HFFc6 (cell line): ENCODE measurements at regions not wholly inside any gene's neighbourhood (a gene's known extent, or its start where the extent isn't known, plus 50 kb on each side); places are given as distances from the start of the nearest gene placed in this dataset.
"Not testable (repeated sequence)": the region's sequence is repeated elsewhere in the genome, so short reads cannot be mapped to it uniquely, and the experiment has no call there.

Source experiments
- DNase-seq: peaks from one replicate; pipeline ENCODE4 v3.0.0-alpha.2; 2018
- H3K27ac Mint-ChIP-seq: 2 replicates; pipeline ENCODE4 v1.8.0; 2020; ENCODE audit warnings: mild to moderate bottlenecking, mixed read lengths
- H3K27me3 Mint-ChIP-seq: 2 replicates; pipeline ENCODE4 v1.8.0; 2021; ENCODE audit warnings: mild to moderate bottlenecking, moderate library complexity, mixed read lengths; ENCODE audit not compliant: insufficient read depth
- H3K36me3 Mint-ChIP-seq: 2 replicates; pipeline ENCODE4 v1.8.0; 2021; ENCODE audit warnings: low read depth, mixed read lengths
- H3K4me1 Mint-ChIP-seq: 2 replicates; pipeline ENCODE4 v1.8.0; 2020; ENCODE audit warnings: low read depth, mixed read lengths
- H3K4me3 Mint-ChIP-seq: 2 replicates; pipeline ENCODE4 v1.8.0; 2020; ENCODE audit warnings: mild to moderate bottlenecking, moderate library complexity, mixed read lengths
- H3K9me3 Mint-ChIP-seq: 2 replicates; pipeline ENCODE4 v1.8.0; 2020; ENCODE audit warnings: mild to moderate bottlenecking, mixed read lengths
- TF ChIP-seq, protein P1 (sequence below): fragments of 200-600 bp; sonication (generic); IDR thresholded peaks from 2 replicates; pipeline ENCODE4 v1.5.0; 2021; ENCODE audit warnings: antibody characterized with exemption, mild to moderate bottlenecking

DNA sequence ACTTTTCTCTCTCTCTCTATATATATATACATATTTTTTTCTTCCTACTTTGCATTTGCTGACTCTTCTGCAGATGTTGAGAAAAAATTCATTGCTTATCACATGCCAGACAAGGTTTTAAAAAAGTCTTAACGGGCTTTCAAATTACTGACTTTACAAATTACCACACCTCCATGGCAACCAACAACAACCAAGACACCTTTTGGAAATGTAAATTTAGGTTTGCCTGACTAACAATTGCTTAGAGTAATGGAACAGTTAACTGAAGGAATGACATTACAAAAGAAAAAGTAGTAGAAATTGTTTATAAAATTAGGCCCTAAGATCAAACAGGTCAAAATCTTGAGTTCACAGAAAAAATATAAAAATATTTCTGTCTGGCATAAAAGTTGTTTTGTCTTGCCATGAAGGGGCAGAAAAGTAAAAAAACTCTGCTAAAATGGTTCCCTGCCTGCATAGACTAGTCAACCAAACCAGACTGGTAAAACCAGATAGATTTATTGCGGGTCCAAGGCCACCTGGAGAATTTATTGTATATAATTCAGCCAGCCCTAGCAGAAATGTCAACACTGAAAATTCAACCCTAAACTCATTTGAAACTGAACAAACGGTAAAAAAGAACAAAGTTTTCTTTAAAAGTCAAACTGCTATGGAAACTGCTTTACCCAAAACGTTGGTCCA lies 92.8 kb upstream of the FRMD1 start:
- Mint-ChIP-seq H3K9me3 (peaks cover 30% of the 10 kb centered on the region), H3K27me3 (peaks cover 1% of the 10 kb centered on the region), H3K36me3 (0 out of 2 replicates have a peak, but pooled peaks cover 13% of the 10 kb centered on the region), H3K4me3 (no peak overlapping the region), H3K27ac (no peak overlapping the region), H3K4me1 (no peaks in the 10 kb centered on the region)
- TF ChIP-seq, protein P1, sequence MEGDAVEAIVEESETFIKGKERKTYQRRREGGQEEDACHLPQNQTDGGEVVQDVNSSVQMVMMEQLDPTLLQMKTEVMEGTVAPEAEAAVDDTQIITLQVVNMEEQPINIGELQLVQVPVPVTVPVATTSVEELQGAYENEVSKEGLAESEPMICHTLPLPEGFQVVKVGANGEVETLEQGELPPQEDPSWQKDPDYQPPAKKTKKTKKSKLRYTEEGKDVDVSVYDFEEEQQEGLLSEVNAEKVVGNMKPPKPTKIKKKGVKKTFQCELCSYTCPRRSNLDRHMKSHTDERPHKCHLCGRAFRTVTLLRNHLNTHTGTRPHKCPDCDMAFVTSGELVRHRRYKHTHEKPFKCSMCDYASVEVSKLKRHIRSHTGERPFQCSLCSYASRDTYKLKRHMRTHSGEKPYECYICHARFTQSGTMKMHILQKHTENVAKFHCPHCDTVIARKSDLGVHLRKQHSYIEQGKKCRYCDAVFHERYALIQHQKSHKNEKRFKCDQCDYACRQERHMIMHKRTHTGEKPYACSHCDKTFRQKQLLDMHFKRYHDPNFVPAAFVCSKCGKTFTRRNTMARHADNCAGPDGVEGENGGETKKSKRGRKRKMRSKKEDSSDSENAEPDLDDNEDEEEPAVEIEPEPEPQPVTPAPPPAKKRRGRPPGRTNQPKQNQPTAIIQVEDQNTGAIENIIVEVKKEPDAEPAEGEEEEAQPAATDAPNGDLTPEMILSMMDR: no peak
- DNase-seq: no peak

DNA sequence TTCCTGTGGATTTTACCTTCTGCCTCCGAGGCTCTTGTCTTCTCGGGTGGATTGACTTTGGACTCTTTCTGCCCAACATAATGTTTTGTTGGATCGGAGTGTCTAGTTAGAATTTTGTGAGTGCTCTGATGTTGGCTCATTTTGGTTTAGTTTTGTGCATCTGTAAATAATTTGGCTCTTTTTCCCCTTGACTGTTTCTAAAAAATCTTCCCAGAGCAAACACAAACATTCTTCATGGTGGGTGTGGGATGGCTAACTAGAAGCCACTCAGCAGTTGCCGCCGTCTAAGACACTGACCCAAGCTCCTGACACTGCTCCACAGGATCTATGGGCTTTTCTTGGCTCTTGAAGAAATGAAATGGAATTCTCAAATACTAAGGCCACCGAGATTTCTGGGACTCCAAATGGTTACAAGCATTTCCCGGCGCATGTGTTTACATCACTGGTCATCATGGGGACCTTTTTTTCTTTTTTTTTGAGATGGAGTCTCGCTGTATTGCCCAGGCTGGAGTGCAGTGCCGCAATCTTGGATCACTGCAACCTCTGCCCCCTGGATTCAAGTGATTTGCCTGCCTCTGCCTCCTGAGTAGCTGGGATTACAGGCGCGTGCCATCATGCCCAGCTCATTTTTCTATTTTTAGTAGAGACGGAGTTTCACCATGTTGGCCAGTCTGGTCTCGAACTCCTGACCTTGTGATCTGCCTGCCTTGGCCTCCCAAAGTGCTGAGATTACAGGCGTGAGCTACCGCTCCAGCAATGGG lies 92.0 kb upstream of the FRMD1 start:
- Mint-ChIP-seq H3K4me1 (no peaks in the 10 kb centered on the region), H3K27me3 (peaks cover 1% of the 10 kb centered on the region), H3K27ac (no peak overlapping the region), H3K9me3 (peaks cover 33% of the 10 kb centered on the region), H3K4me3 (no peak overlapping the region), H3K36me3 (0 out of 2 replicates have a peak, but pooled peaks cover 13% of the 10 kb centered on the region)
- TF ChIP-seq, protein P1: no peak
- DNase-seq: no peak

DNA sequence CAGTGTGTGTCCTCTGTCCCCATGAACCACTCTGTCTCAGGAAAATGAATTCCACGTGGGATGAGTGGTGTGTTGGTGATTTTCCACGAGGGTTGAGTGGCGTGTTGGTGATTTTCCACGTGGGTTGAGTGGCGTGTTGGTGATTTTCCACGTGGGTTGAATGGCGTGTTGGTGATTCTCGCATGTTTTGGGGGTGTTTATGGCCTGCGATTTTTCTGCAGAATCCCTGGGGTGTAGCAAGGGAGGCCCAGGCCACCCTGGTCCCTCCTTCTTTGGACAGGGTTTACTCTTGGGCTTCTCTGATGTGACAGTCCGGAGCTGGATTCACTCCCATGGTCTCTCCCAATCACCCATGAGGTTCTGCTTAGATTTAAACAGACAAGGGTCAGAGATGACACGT lies 90.6 kb upstream of the FRMD1 start:
- TF ChIP-seq, protein P1: no peak
- no peak overlapping the region for H3K27ac Mint-ChIP-seq
- 0 out of 2 replicates have a peak, but pooled peaks cover 13% of the 10 kb centered on the region for H3K36me3 Mint-ChIP-seq
- DNase-seq: no peak
- H3K27me3 Mint-ChIP-seq: peaks cover 3% of the 10 kb centered on the region
- no peaks in the 10 kb centered on the region; the same call in 1 of the 2 replicates for H3K4me1 Mint-ChIP-seq
- peaks cover 33% of the 10 kb centered on the region for H3K9me3 Mint-ChIP-seq
- H3K4me3 Mint-ChIP-seq: no peak overlapping the region

DNA sequence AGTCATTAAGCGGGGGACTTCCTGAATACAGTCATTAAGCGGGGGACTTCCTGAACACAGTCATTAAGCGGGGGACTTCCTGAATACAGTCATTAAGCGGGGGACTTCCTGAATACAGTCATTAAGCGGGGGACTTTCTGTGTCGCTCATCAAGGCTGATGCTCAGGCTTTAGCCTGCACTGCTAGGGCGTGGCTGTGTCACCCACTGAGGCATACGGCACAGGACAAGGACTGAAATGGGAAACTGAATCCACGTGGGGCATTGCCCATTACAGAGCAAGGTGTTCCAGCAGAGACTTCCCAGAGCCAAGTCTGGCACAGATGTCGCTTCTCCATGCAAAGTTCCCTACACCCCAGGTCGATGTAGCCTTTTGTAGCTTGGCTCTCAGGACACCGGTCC lies 89.9 kb upstream of the FRMD1 start:
- Mint-ChIP-seq H3K36me3 (0 out of 2 replicates have a peak, but pooled peaks cover 13% of the 10 kb centered on the region), H3K9me3 (peaks cover 33% of the 10 kb centered on the region)
- H3K27ac Mint-ChIP-seq, H3K27me3 Mint-ChIP-seq, H3K4me3 Mint-ChIP-seq, DNase-seq, H3K4me1 Mint-ChIP-seq: not testable (repeated sequence)

DNA sequence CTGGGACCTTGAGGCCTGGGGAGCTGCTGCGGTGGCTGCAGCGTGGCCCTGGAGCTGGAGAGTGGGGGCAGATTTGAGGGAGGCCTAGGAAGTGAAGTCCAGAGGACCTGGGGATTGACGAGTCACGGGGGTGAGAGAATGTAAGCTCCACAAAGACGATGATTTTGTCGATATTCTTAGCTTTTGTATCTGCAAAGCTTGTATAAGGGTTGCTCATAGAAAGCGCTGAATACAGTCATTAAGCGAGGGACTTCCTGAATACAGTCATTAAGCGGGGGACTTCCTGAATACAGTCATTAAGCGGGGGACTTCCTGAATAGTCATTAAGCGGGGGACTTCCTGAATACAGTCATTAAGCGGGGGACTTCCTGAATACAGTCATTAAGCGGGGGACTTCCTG lies 89.3 kb upstream of the FRMD1 start:
- not testable (repeated sequence) for H3K4me1 Mint-ChIP-seq, DNase-seq, H3K4me3 Mint-ChIP-seq, H3K27ac Mint-ChIP-seq, H3K27me3 Mint-ChIP-seq
- H3K9me3 Mint-ChIP-seq: peaks cover 33% of the 10 kb centered on the region
- 0 out of 2 replicates have a peak, but pooled peaks cover 13% of the 10 kb centered on the region for H3K36me3 Mint-ChIP-seq

DNA sequence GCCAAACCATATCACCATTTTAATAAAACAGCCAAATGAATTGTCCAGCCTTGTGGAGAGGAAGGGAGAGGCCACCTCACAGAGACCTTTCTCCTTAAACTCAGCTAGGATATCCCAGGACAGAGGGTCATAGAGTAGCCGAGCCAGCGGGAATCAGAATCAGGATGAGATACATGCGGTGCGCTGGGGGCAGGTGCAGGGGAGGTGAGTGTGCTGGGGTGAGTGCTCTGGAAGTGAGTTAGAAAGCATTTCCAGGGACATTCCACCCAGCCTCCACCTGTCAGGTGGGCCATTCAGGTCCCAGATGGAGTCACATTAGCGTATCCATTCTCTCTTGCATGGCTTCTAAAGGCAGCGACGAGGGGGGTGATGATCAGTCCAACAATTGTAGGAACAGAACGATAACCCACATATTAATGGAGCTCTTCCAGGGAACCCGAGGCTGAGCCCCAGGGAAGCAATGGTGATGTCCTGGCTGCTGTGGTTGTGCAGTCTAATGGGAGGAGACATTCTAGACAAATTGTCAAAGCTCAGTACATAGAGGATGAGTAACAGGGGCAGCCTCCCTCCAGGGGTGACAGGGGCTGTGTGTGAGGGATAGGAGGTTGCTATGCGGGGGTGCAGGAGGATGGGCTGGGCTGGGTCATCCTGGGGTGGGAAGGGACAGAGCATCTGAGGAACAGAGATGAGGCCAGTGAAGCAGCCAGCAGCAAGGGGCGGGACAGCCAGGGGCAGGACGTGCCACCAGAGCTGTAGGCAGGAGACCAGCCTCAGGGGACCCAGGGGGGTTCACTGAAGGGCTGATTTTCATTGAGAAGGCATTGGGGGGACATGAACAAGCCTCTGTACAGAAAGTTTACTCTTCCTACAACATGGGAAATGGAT lies 88.7 kb upstream of the FRMD1 start:
- H3K27ac Mint-ChIP-seq: no peak overlapping the region
- TF ChIP-seq, protein P1: no peak

More for the DNA sequence above, 88.7 kb upstream of the FRMD1 start:
- no peaks in the 10 kb centered on the region; the same call in 1 of the 2 replicates for H3K4me1 Mint-ChIP-seq
- peaks cover 3% of the 10 kb centered on the region for H3K27me3 Mint-ChIP-seq
- 0 out of 2 replicates have a peak, but pooled peaks cover 13% of the 10 kb centered on the region for H3K36me3 Mint-ChIP-seq
- no peak overlapping the region for H3K4me3 Mint-ChIP-seq
- H3K9me3 Mint-ChIP-seq: peaks cover 33% of the 10 kb centered on the region
- DNase-seq: no peak
